ENCODE measurements at regions not wholly inside any gene's neighbourhood (a gene's known extent, or its start where the extent isn't known, plus 50 kb on each side); places are given as distances from the start of the nearest gene placed in this dataset.

DNA sequence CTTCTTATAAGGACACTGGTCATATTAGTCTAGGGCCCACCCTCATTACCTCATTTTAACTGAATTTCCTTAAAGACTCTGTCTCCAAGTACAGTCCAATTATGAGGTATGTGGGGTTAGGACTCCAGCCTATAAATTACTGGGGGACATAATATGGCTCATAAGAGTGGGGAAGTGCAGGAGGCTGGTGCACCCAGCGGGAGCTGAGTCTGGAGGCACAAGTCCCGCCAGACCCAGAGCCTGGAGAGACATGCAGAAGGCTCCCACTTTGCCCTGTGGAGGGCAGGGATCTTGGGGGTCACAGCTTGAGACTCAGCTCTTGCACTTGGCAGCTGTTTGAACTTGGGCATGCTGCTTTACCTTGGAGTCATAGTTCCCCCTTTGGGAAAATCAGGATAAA, 250.4 kb downstream of the RHOU start:
- DNase-seq (ENCODE audit: low read depth in 4 of 4, low spot score in 3 of 4): no peak

- DNase-seq (ENCODE audit: low read depth in 4 of 4, low spot score in 3 of 4): no peak
Measured at GRCh38 chr1:228986093-228986904, 251.0 kb downstream of the RHOU start.

DNA sequence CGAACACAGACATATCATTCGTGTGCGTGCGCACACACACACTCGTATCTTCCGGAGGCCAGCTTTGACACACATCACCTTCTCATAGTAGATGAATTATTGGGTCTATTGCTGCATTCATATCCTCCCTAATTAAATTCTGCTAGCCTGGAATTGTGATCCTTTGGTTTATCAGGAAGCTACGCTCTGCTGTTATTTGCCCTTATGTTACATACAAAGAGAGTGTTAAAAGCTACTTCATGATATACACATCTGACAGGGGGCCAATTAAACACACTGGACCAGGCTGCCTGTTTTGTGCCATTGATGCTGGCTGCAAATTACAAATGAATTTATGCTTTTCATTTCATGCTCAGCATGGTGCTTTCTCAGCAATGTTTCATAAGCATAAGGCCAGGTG, 252.0 kb downstream of the RHOU start:
- no peak for DNase-seq (ENCODE audit: low read depth in 4 of 4, low spot score in 3 of 4)

- DNase-seq (ENCODE audit: low read depth in 4 of 4, low spot score in 3 of 4): no peak
Measured at GRCh38 chr1:228987736-228988506, 252.6 kb downstream of the RHOU start.

GRCh38 chr1:228988664-228989063, 253.4 kb downstream of the RHOU start:
- DNase-seq (ENCODE audit: low read depth in 4 of 4, low spot score in 3 of 4): no peak

DNA sequence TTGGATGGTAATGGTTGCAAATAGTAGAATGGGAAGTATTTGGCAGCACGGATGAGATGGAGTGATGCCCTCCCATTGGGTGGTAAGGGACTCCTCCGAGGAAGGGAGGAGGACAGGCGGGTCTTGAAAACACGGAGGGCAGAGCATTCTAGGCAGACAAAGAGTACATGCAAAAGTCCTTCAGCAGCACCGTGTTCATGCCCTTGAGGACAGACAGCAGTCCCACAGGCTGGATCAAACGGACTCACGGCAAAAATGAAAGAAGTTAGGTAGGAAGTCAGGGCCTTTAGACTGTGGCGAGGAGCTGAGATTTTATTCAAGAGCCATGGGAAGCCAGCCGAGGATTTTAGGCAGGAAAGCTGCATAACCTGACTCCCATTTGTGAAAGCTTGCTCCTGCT, 253.9 kb downstream of the RHOU start:
- no peak for DNase-seq (ENCODE audit: low read depth in 4 of 4, low spot score in 3 of 4)

DNA sequence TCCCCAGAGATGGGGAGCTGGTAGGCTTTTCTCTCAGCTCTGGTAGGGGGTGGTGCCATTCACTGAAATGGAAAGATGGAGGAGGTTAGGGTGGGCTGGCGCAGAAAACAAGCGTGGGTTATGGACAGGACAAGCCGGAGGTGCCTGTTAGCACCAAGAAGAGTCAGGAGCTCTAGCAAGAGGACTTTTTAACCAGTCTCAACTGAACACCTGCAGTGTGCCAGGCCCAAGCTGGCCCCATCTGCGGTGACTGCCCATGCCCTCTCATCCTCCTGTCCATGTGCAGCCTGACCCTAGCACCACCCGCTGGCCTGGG, 254.4 kb downstream of the RHOU start:
- no peak for DNase-seq (ENCODE audit: low read depth in 4 of 4, low spot score in 3 of 4)

DNA sequence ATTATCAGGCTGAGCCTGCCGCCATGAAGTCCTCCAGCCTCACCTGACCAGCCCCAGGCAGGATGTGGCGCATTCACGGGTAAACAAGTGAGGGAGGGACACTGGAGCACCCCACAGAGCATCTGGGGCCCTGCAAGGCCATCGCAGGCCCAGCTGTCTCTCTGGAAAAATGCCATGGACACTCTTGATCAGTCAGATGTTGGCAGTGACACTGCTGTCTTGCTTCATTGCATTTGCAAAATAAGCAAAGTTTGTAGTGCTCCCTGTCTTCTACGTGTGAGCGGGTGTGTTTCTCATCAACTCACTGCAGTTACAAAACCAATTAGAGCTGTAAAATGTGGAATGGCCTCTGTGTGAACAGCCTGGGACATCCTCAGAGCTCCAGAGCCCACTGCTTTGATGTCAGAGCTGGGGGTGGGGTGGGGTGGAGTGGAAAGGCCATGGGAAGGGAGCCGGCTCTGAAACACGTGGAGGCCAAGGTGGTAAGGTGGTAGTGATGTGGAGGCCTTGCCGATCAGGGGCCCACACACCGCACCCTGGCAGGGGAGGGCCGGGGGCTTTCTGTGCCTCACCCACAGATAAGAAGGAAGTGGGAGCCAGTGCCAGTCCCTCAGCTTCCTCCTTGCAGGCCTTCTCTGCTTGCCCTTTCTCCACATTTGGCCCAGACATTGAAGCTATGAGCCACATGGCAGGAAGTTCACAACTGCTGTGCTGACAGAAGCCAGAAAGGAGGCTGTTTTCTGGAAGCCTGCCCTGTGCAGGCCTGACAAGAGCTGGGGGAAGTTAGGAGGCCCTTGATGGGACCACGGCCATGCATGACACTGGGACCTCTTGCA, 254.9 kb downstream of the RHOU start:
- DNase-seq (ENCODE audit: low read depth in 4 of 4, low spot score in 3 of 4): peak in 3 of 4 donors; percentile 45 to 59 (median 55)

DNA sequence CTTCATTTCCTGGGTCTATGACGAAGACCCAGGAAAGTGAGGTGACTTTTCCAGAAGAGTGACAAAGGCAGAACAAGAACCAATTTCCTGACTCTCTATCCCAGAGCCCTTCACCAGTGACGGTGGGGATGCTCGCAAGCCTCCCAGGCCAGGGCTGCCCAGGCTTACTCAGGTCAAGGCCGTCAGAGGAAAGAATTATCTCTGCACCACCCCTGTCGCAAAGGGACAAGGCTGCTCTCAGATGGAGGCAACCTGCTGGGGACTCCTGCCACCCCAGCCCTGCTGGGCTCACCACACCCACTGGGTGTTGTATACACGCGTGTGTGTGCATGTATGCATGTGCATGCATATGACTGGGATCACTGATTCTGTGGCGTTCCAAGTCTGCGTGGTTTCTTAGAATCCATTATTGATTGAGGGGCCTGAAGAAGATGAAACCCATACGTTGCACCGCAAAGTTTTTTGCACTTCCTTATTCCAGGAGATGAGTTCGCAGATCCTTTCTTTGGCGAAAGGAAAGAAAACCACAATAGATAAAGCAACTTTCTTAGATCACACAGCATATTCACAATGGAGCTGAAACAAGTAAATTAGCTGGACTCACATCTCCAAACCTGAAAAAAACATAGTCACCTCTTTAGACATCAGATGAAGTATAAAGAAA, 255.8 kb downstream of the RHOU start:
- no peak for DNase-seq (ENCODE audit: low read depth in 4 of 4, low spot score in 3 of 4)

- DNase-seq (ENCODE audit: low read depth in 4 of 4, low spot score in 3 of 4): no peak
Measured at GRCh38 chr1:228992044-228992443, 256.8 kb downstream of the RHOU start.

DNA sequence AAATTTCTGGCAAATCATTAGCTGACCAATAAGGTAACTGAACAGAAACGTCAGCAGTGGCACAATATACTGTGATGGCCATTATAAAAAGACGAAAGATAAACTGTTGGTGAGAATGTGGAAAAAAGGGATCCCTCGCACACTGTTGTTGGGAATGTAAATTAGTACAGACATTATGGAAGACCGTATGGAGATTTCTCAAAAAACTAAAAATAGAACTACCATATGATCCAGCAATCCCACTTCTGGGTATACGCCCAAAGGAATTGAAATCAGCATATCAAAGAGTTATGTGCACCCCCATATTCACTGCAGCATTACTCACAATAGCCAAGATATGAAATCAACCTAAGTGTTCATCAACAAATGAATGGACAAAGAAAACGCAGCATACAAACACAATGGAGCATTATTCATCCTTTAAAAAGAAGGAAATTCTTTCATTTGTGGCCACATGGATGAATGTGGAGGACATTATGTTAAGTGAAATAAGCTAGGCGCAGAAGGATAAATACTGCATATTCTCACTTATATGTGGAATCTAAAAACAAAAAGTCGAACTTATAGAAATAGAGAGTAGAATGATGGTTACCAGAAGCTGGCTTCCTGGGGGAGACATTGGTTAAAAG, 257.7 kb downstream of the RHOU start:
- no peak for DNase-seq (ENCODE audit: low read depth in 4 of 4, low spot score in 3 of 4)

DNA sequence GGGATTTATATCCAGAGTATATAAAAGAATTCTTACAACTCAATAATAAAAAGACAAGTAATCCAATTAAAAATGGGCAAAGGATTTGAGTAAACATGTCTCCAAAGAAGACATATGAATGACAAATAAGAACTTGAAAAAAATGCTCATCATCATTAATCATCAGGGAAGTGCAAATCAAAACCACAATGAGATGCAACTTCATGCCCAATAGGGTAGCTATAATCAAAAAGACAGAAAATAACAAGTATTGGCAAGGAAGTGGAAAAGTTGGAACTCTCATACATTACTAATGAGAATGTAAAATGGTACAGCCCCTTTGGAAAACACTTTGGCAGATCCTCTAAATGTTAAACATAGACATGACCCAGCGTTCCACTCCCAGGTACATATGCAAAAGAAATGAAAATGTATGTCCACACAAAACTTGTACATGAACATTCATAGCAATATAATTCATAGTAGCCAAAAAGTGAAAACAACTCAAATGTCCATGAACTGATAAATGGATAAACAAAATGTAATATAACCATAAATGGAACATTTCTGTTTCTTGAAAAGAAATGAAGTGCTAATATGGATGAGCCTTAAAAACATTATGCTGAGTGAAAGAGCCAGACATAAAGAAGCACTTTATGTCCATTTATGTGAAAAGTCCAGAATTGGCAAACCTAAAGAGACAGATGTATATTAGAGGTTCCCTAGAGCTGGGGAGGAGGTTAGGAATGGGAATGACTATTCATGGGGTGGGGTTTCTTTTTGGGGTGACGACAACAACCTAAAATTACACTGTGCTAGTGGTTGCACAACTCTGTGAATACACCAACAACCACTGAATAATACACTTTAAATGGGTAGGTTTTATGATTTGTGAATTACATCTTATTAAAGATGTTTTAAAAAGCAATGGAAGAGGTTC, 259.7 kb downstream of the RHOU start:
- DNase-seq (ENCODE audit: low read depth in 4 of 4, low spot score in 3 of 4): no peak

- no peak for DNase-seq (ENCODE audit: low read depth in 4 of 4, low spot score in 3 of 4)
Measured at GRCh38 chr1:228996281-228996680, 261.0 kb downstream of the RHOU start.

DNA sequence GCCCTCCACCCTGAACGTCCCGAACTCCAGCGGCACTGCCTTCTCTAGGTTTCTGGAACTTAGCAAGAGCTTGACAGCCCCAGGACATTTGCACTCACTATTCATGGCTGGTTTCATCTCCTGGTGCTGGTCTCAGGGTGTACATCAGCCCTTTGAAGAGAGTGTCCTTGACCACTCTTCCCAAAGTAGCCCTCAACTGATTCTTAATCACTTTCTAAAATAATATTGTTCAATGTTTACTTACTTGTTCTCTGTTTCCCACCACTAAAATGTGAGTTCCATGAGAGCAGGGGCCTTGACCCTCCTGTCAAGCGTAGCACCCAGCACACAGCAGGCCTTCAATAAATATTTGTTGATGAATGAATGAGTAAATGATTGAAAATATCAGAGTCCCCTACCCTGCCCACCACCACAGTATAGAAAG, 262.5 kb downstream of the RHOU start:
- DNase-seq (ENCODE audit: low read depth in 4 of 4, low spot score in 3 of 4): no peak

GRCh38 chr1:228998179-228998578, 262.9 kb downstream of the RHOU start:
- no peak for DNase-seq (ENCODE audit: low read depth in 4 of 4, low spot score in 3 of 4)

- DNase-seq (ENCODE audit: low read depth in 4 of 4, low spot score in 3 of 4): no peak
Measured at GRCh38 chr1:228999446-229000170, 264.3 kb downstream of the RHOU start.

DNA sequence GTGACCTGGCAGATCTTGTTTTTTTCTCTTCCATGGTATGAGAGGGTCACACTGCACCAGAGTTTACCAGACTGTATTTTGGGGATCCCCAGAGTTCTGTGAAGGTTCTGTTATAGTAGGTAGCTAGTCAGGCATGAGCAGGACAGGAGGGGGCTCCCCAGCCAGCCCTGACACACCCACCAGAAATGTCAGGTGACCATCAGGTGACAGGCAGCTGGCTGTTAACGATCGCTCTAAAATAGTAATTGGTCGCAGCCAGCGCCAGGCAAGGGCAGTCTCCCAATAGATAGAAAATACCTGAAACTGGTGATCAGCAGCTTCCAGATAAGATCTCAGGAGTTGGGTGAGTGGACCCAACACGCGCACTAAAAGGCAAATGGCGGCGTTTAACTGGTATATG, 264.9 kb downstream of the RHOU start:
- DNase-seq (ENCODE audit: low read depth in 4 of 4, low spot score in 3 of 4): no peak

DNA sequence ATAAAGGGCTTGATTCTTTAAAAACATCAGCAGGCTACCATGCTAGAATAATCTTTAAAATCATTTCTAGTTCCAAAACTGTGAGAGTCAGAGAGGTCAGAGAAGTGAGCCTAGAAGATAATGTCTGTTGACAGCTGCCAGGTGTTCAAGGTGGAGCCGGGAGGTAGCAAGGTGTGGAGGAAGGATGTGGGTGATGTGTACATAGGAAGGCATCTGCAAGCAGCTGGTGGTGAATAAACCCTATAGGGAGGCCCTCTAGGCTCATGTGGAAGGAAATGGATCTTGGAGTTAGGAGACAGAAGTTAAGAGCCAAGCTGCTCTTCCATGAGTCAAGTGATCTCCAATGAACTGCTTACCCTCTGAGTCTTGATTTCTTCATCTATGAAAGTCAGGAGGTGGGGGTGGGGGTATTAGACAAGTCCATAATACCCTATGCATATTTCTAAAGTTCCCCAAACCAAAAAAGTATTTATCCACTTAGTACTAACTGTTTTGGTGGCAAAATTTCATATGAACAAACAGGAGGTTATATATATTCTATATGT, 266.3 kb downstream of the RHOU start:
- no peak for DNase-seq (ENCODE audit: low read depth in 4 of 4, low spot score in 3 of 4)

Measured in left renal pelvis (tissue), 4 donors.